ENCODE measurements at regions not wholly inside any gene's neighbourhood (a gene's known extent, or its start where the extent isn't known, plus 50 kb on each side); places are given as distances from the start of the nearest gene placed in this dataset.
"Not testable (repeated sequence)": the region's sequence is repeated elsewhere in the genome, so short reads cannot be mapped to it uniquely, and the experiment has no call there.

- TF ChIP-seq CTCF (IDR thresholded peaks at IDR 0.05; ENCODE audit: low read length); EZH2 (optimal IDR thresholded peaks at IDR 0.05; ENCODE audit: low read depth, low read length); EZH2phosphoT487 (IDR thresholded peaks at IDR 0.05; ENCODE audit: low read length): not testable (repeated sequence)
These were observed 110.3 kb downstream of the FAM72B start for GRCh38 chr1:121073852-121074251.

All from MM.1S (cell line).